HepG2 (cell line): ENCODE measurements at regions not wholly inside any gene's neighbourhood (a gene's known extent, or its start where the extent isn't known, plus 50 kb on each side); places are given as distances from the start of the nearest gene placed in this dataset.

Experiments
- ATAC-seq: fragments of 200-7000 bp; cut with Tn5 transposase; 3 replicates; pipeline ENCODE4 v1.9.1; 2020; ENCODE audit warnings: mild to moderate bottlenecking, moderate library complexity
- BruUV-seq: library from RNA; stranded (reverse); fragments of 400-500 nt; replicated peaks from 2 replicates; lab custom pipeline; 2021; lab: Mats Ljungman, UMichigan
- CTCF ChIA-PET: fragments of 300-600 bp; formaldehyde crosslinking; extraction: SDS; loops from one replicate; lab custom pipeline; 2021; ENCODE audit warnings: low total read pairs, inconsistent platforms, low intra/inter-chr PET ratio; lab: Yijun Ruan, JAX
- POLR2A ChIA-PET: fragments of 350-600 bp; sonication (Branson Sonifier 250); formaldehyde crosslinking; loops from one replicate; lab custom pipeline; 2020; ENCODE audit warnings: antibody characterized with exemption, inconsistent platforms; lab: Yijun Ruan, JAX
- DNase-seq: peaks from one replicate; pipeline ENCODE4 v3.0.0-alpha.2; 2015; ENCODE audit warnings: low spot score
- FAIRE-seq: peaks from 3 replicates; lab custom pipeline; 2011; peaks lifted over from hg19 to GRCh38; lab: Jason Lieb, UNC
- H2AFZ ChIP-seq: one replicate; pipeline ENCODE4 v1.6.1; 2011; ENCODE audit warnings: low read length, inconsistent platforms
- H3K27ac ChIP-seq: fragments of 300-600 bp; 3 replicates; pipeline ENCODE4 v1.8.0; 2011; ENCODE audit warnings: mixed run types, mild to moderate bottlenecking, mixed read lengths, low read length, inconsistent platforms; ENCODE audit not compliant: insufficient read depth; ENCODE audit errors: extremely low read length
- H3K27me3 ChIP-seq, 2 experiments: fragments of 200-600 bp in 1 of 2; 2 replicates in 1 of 2; 3 replicates in 1 of 2; pipeline versions ENCODE4 v1.6.0 to v1.8.0; 2011; ENCODE audit warnings: low read length in 2 of 2, mild to moderate bottlenecking in 2 of 2, moderate library complexity in 2 of 2, inconsistent platforms in 1 of 2; ENCODE audit not compliant: insufficient read depth in 2 of 2, control insufficient read depth in 1 of 2
- H3K36me3 ChIP-seq, 2 experiments: fragments of 200-600 bp in 1 of 2; replicated peaks in 1 of 2; 2 replicates in 1 of 2; 3 replicates in 1 of 2; pipeline versions ENCODE4 v1.5.1 to v1.8.0; 2011; ENCODE audit warnings: low read length in 2 of 2, inconsistent platforms in 1 of 2; ENCODE audit not compliant: insufficient read depth in 2 of 2, control insufficient read depth in 1 of 2
- H3K4me1 ChIP-seq: 2 replicates; pipeline ENCODE4 v1.5.1; 2012; ENCODE audit warnings: low read length, inconsistent platforms; ENCODE audit not compliant: insufficient read depth
- H3K4me2 ChIP-seq: 2 replicates; pipeline ENCODE4 v1.6.0; 2011; ENCODE audit warnings: low read depth, low read length, inconsistent platforms
- H3K4me3 ChIP-seq, 3 experiments: fragments of 200-600 bp in 1 of 3; sonication (generic), shearing (Covaris generic) in 1 of 3; replicated peaks in 1 of 3; 2 replicates each; pipeline ENCODE4 v1.5.1; 2011 to 2016; ENCODE audit warnings: low read length in 3 of 3, inconsistent platforms in 2 of 3, low read depth in 2 of 3, mild to moderate bottlenecking in 2 of 3, control low read depth in 1 of 3, mixed read lengths in 1 of 3; ENCODE audit not compliant: insufficient read depth in 1 of 3
- H3K79me2 ChIP-seq: one replicate; pipeline ENCODE4 v1.6.1; 2011; ENCODE audit warnings: low read length, inconsistent platforms; ENCODE audit not compliant: insufficient read depth
- H3K9ac ChIP-seq: 2 replicates; pipeline ENCODE4 v1.6.0; 2011; ENCODE audit warnings: mild to moderate bottlenecking, low read depth, low read length, inconsistent platforms; ENCODE audit not compliant: insufficient read depth
- H3K9me3 ChIP-seq: 2 replicates; pipeline ENCODE4 v1.5.1; 2012; ENCODE audit warnings: mild to moderate bottlenecking, low read length
- H4K20me1 ChIP-seq: 2 replicates; pipeline ENCODE4 v1.6.0; 2011; ENCODE audit warnings: inconsistent platforms, mild to moderate bottlenecking, low read length, moderate library complexity; ENCODE audit not compliant: insufficient read depth
- HIVEP1 ChIP-seq: sonication (generic); formaldehyde crosslinking; IDR thresholded peaks from 2 replicates; pipeline ENCODE4 v1.4.0; 2020; ENCODE audit warnings: mild to moderate bottlenecking, missing genetic modification reagents
- HNF1B ChIP-seq: sonication (generic); formaldehyde crosslinking; IDR thresholded peaks from 2 replicates; pipeline ENCODE4 v1.5.1; 2020; ENCODE audit warnings: mild to moderate bottlenecking, moderate library complexity, missing genetic modification reagents
- MAFK ChIP-seq, 2 experiments: IDR thresholded peaks in 1 of 2; conservative IDR thresholded peaks in 1 of 2; 2 replicates each; pipeline ENCODE4 v1.6.1; 2011; ENCODE audit warnings: improper control_type of control experiment in 2 of 2, low read length in 2 of 2
- NFAT5 ChIP-seq: sonication (generic); formaldehyde crosslinking; IDR thresholded peaks from 2 replicates; pipeline ENCODE4 v1.4.0; 2020; ENCODE audit warnings: missing genetic modification reagents
- RFXAP ChIP-seq: sonication (generic); formaldehyde crosslinking; IDR thresholded peaks from 2 replicates; pipeline ENCODE4 v1.4.0; 2020; ENCODE audit warnings: missing genetic modification reagents, borderline replicate concordance
- USF2 ChIP-seq, 2 experiments: sonication (generic) in 1 of 2; formaldehyde crosslinking in 1 of 2; IDR thresholded peaks; 2 replicates each; pipeline versions ENCODE4 v1.5.1 to v1.6.1; 2011 to 2020; ENCODE audit warnings: borderline replicate concordance in 1 of 2, low read depth in 1 of 2, low read length in 1 of 2, mild to moderate bottlenecking in 1 of 2, missing genetic modification reagents in 1 of 2, moderate library complexity in 1 of 2
- ZNF564 ChIP-seq: sonication (generic); formaldehyde crosslinking; IDR thresholded peaks from 2 replicates; pipeline ENCODE4 v1.8.1; 2023; ENCODE audit warnings: mild to moderate bottlenecking, missing genetic modification reagents
- WGBS: methylation state at CpG from one replicate; pipeline ENCODE4 v1.1.6; 2017; ENCODE audit warnings: low lambda C conversion rate; 5-methylcytosine and 5-hydroxymethylcytosine counted together
- in situ Hi-C: cut with HindIII; loops from 2 replicates; pipeline ENCODE4 v1.10.0; 2017; ENCODE audit warnings: low pct_unique_long_range_greater_than_20kb; ENCODE audit not compliant: extremely low pct_ligation_motif_present
- intact Hi-C: fragments of 100-400 bp; cut with micrococcal nuclease; formaldehyde crosslinking; loops from one replicate; pipeline ENCODE4 v1.10.0; 2022; ENCODE audit not compliant: unreplicated experiment

- peaks cover 3 to 36% of the 10 kb centered on the region in 2 experiments; a peak in 4 of 5 replicates for H3K27me3 ChIP-seq
- no peaks in the 10 kb centered on the region for H3K9me3 ChIP-seq
- ChIA-PET CTCF (no interaction called here), POLR2A (no interaction called here)
- FAIRE-seq (no peak), DNase-seq (no peak), ATAC-seq (no peak; the same call in 2 of the 3 replicates)
- peak in 1 of 2 experiments; percentile 48; a peak in 2 of 4 replicates for TF ChIP-seq MAFK (conservative IDR thresholded peaks at IDR 0.05 in 1 of 2, IDR thresholded peaks at IDR 0.05 in 1 of 2; ENCODE audit: low read length in 2 of 2)
- TF ChIP-seq USF2 (IDR thresholded peaks at IDR 0.05; ENCODE audit: low read depth, low read length), result no peak
- TF ChIP-seq USF2 (CRISPR knock-in tag; IDR thresholded peaks at IDR 0.05; ENCODE audit: borderline replicate concordance), result no peak
- no peaks in the 10 kb centered on the region for H3K4me1 ChIP-seq
- no peak overlapping the region for H3K4me3 ChIP-seq
- H3K9ac ChIP-seq, result no peak overlapping the region
- WGBS, result 32% methylated on average over 13 of the region's 13 CpGs
- H3K36me3 ChIP-seq, result no peaks in the 10 kb centered on the region
- BruUV-seq, result no TSS peak
- in situ Hi-C loops, result no loop called here
- no peaks in the 10 kb centered on the region for H4K20me1 ChIP-seq
- H3K27ac ChIP-seq, result no peak overlapping the region
- intact Hi-C loops, result no loop called here
- no peak overlapping the region for H2AFZ ChIP-seq
- H3K4me2 ChIP-seq, result no peak overlapping the region
- H3K79me2 ChIP-seq, result no peaks in the 10 kb centered on the region
Observed at GRCh38 chr20:51108638-51109363, 85.9 kb upstream of the KCNG1 start.

- H3K4me3 ChIP-seq, result no peak overlapping the region
- no TSS peak for BruUV-seq
- in situ Hi-C loops (no loop called here), intact Hi-C loops (no loop called here)
- H4K20me1 ChIP-seq, result no peaks in the 10 kb centered on the region
- H3K27me3 ChIP-seq, result peaks cover 3 to 50% of the 10 kb centered on the region in 2 experiments; a peak in 4 of 5 replicates
- H3K4me1 ChIP-seq, result no peaks in the 10 kb centered on the region
- no peaks in the 10 kb centered on the region for H3K36me3 ChIP-seq
- DNase-seq, result peak; percentile 15
- no peaks in the 10 kb centered on the region for H3K9me3 ChIP-seq
- no peak overlapping the region for H3K4me2 ChIP-seq
- H3K9ac ChIP-seq, result no peak overlapping the region
- ChIA-PET POLR2A (no interaction called here), CTCF (no interaction called here)
- no peak for FAIRE-seq
- H2AFZ ChIP-seq, result no peak overlapping the region
- no peaks in the 10 kb centered on the region for H3K79me2 ChIP-seq
- WGBS, result 50% methylated on average over 3 of the region's 3 CpGs
- H3K27ac ChIP-seq, result no peak overlapping the region
- ATAC-seq, result no peak
- TF ChIP-seq HNF1B (CRISPR knock-in tag) (no peak), NFAT5 (CRISPR knock-in tag) (no peak), ZNF564 (no peak), RFXAP (no peak), HIVEP1 (CRISPR knock-in tag) (no peak)
Observed at GRCh38 chr20:51106011-51106410, 83.1 kb upstream of the KCNG1 start.
